H1 (cell line): ENCODE measurements at regions not wholly inside any gene's neighbourhood (a gene's known extent, or its start where the extent isn't known, plus 50 kb on each side); places are given as distances from the start of the nearest gene placed in this dataset.

Source experiments
- CTCF ChIA-PET: fragments of 300-600 bp; sonication (Branson Sonifier 250); formaldehyde crosslinking; loops from one replicate; lab custom pipeline; 2021; ENCODE audit not compliant: partially characterized antibody; lab: Charles Lee
- POLR2A ChIA-PET: fragments of 300-600 bp; sonication (Branson Sonifier 250); formaldehyde crosslinking; loops from one replicate; lab custom pipeline; 2021; ENCODE audit warnings: inconsistent platforms; ENCODE audit not compliant: partially characterized antibody; lab: Charles Lee
- DNase-seq, 2 experiments: peaks; one replicate each; pipeline versions ENCODE4 v3.0.0 to v3.0.0-alpha.2; 2010 to 2022; ENCODE audit warnings: low spot score in 2 of 2, low read depth in 1 of 2, mixed read lengths in 1 of 2
- FAIRE-seq: peaks from 2 replicates; lab custom pipeline; 2011; peaks lifted over from hg19 to GRCh38; lab: Jason Lieb, UNC
- H2AFZ ChIP-seq: 2 replicates; pipeline ENCODE4 v1.8.1; 2012; ENCODE audit warnings: low read length, inconsistent platforms
- H2AK5ac ChIP-seq: 2 replicates; pipeline ENCODE4 v1.6.1; 2013; ENCODE audit warnings: low read depth, low read length
- H2BK120ac ChIP-seq: replicated peaks from 2 replicates; pipeline ENCODE3; 2013; ENCODE audit warnings: low read depth, low read length, inconsistent platforms
- H2BK12ac ChIP-seq: 2 replicates; pipeline ENCODE4 v1.6.1; 2013; ENCODE audit warnings: low read depth, low read length
- H2BK15ac ChIP-seq: 2 replicates; pipeline ENCODE4 v1.6.1; 2013; ENCODE audit warnings: low read length
- H2BK20ac ChIP-seq: 2 replicates; pipeline ENCODE4 v1.6.1; 2013; ENCODE audit warnings: low read length
- H2BK5ac ChIP-seq: 2 replicates; pipeline ENCODE4 v1.6.1; 2013; ENCODE audit warnings: low read depth, low read length
- H3K14ac ChIP-seq: 2 replicates; pipeline ENCODE4 v1.6.1; 2013; ENCODE audit warnings: inconsistent platforms; ENCODE audit not compliant: insufficient read length
- H3K18ac ChIP-seq: 2 replicates; pipeline ENCODE4 v1.6.1; 2013; ENCODE audit warnings: low read length; ENCODE audit errors: extremely low read depth
- H3K23ac ChIP-seq: 2 replicates; pipeline ENCODE4 v1.6.1; 2013; ENCODE audit warnings: inconsistent platforms; ENCODE audit not compliant: insufficient read length
- H3K23me2 ChIP-seq: 2 replicates; pipeline ENCODE4 v1.6.1; 2013; ENCODE audit warnings: low read depth, low read length
- H3K27ac ChIP-seq: 2 replicates; pipeline ENCODE4 v1.6.1; 2011; ENCODE audit warnings: low read depth, low read length, inconsistent platforms
- H3K27me3 ChIP-seq, 4 experiments: replicated peaks in 1 of 4; 1 replicate in 1 of 4; 2 replicates in 3 of 4; pipeline versions ENCODE4 v1.6.1 to v1.8.1; 2011 to 2013; ENCODE audit warnings: low read length in 3 of 4, mild to moderate bottlenecking in 3 of 4, inconsistent platforms in 2 of 4, mixed read lengths in 2 of 4, moderate library complexity in 1 of 4; ENCODE audit not compliant: control insufficient read depth in 3 of 4, insufficient read depth in 3 of 4; ENCODE audit errors: extremely low read depth in 1 of 4
- H3K36me3 ChIP-seq, 4 experiments: 2 replicates each; pipeline versions ENCODE4 v1.6.1 to v1.8.1; 2011 to 2013; ENCODE audit warnings: mild to moderate bottlenecking in 4 of 4, low read length in 3 of 4, moderate library complexity in 2 of 4, control low read depth in 1 of 4, inconsistent platforms in 1 of 4; ENCODE audit not compliant: insufficient read depth in 4 of 4, control insufficient read depth in 2 of 4
- H3K4ac ChIP-seq: replicated peaks from 2 replicates; pipeline ENCODE3; 2013; ENCODE audit warnings: low read length, low read depth, mixed read lengths, inconsistent platforms; ENCODE audit not compliant: insufficient read length
- H3K4me1 ChIP-seq, 4 experiments: replicated peaks in 1 of 4; 1 replicate in 1 of 4; 2 replicates in 3 of 4; pipeline versions ENCODE4 v1.6.1 to v1.8.1; 2011 to 2013; ENCODE audit warnings: low read length in 3 of 4, inconsistent platforms in 2 of 4, mixed read lengths in 1 of 4; ENCODE audit not compliant: insufficient read depth in 4 of 4, control insufficient read depth in 3 of 4
- H3K4me2 ChIP-seq, 2 experiments: 2 replicates each; pipeline versions ENCODE4 v1.6.1 to v1.8.1; 2011 to 2013; ENCODE audit warnings: low read depth in 2 of 2, low read length in 2 of 2, control low read depth in 1 of 2, inconsistent platforms in 1 of 2, mild to moderate bottlenecking in 1 of 2; ENCODE audit not compliant: insufficient read depth in 1 of 2
- H3K4me3 ChIP-seq, 4 experiments: fragments of 200-600, 300-600 bp in 1 of 4; sonication (generic), shearing (Covaris generic), sonication (Bioruptor Twin) in 1 of 4; 2 replicates each; pipeline versions ENCODE4 v1.5.1 to v1.8.1; 2011 to 2016; ENCODE audit warnings: low read length in 4 of 4, low read depth in 3 of 4, control low read depth in 2 of 4, inconsistent platforms in 2 of 4, mild to moderate bottlenecking in 2 of 4, mixed read lengths in 1 of 4, moderate library complexity in 1 of 4; ENCODE audit not compliant: insufficient read depth in 2 of 4; ENCODE audit errors: extremely low read depth in 1 of 4
- H3K56ac ChIP-seq: replicated peaks from 2 replicates; pipeline ENCODE3; 2013; ENCODE audit warnings: low read depth, mild to moderate bottlenecking, mixed read lengths, low read length, inconsistent platforms; ENCODE audit not compliant: insufficient read length
- H3K79me1 ChIP-seq: 2 replicates; pipeline ENCODE4 v1.6.1; 2013; ENCODE audit warnings: low read depth, low read length, control low read depth
- H3K79me2 ChIP-seq, 2 experiments: 2 replicates each; pipeline versions ENCODE4 v1.6.1 to v1.8.1; 2012 to 2013; ENCODE audit warnings: low read length in 2 of 2, mild to moderate bottlenecking in 2 of 2, inconsistent platforms in 1 of 2; ENCODE audit not compliant: insufficient read depth in 2 of 2, control insufficient read depth in 1 of 2
- H3K9ac ChIP-seq, 4 experiments: replicated peaks in 1 of 4; 1 replicate in 1 of 4; 2 replicates in 3 of 4; pipeline versions ENCODE4 v1.6.1 to v1.8.1; 2011 to 2013; ENCODE audit warnings: low read depth in 3 of 4, low read length in 3 of 4, control low read depth in 2 of 4, mild to moderate bottlenecking in 2 of 4, moderate library complexity in 2 of 4, inconsistent platforms in 1 of 4; ENCODE audit errors: extremely low read depth in 1 of 4
- H3K9me3 ChIP-seq, 2 experiments: 2 replicates each; pipeline versions ENCODE4 v1.6.1 to v1.8.1; 2012 to 2013; ENCODE audit warnings: mild to moderate bottlenecking in 2 of 2, moderate library complexity in 2 of 2, control low read depth in 1 of 2, inconsistent platforms in 1 of 2, low read depth in 1 of 2, low read length in 1 of 2, mixed read lengths in 1 of 2; ENCODE audit not compliant: insufficient read depth in 2 of 2
- H4K20me1 ChIP-seq, 2 experiments: replicated peaks in 1 of 2; 2 replicates each; pipeline versions ENCODE3 to v1.8.1; 2011 to 2013; ENCODE audit warnings: inconsistent platforms in 2 of 2, low read length in 2 of 2, mild to moderate bottlenecking in 1 of 2; ENCODE audit not compliant: insufficient read depth in 2 of 2, control insufficient read depth in 1 of 2
- H4K5ac ChIP-seq: 2 replicates; pipeline ENCODE4 v1.6.1; 2013; ENCODE audit warnings: low read length, low read depth, mixed read lengths, inconsistent platforms; ENCODE audit not compliant: insufficient read length
- H4K8ac ChIP-seq: 2 replicates; pipeline ENCODE4 v1.8.0; 2013; ENCODE audit warnings: mild to moderate bottlenecking, moderate library complexity, low read length, inconsistent platforms; ENCODE audit not compliant: insufficient read depth; ENCODE audit errors: extremely low read depth
- H4K91ac ChIP-seq: replicated peaks from 2 replicates; pipeline ENCODE3; 2013; ENCODE audit warnings: low read length, mixed read lengths, inconsistent platforms; ENCODE audit not compliant: insufficient read length
- CBX5 ChIP-seq: fragments of 300-800, 300-1000 bp; sonication (generic); IDR thresholded peaks from 2 replicates; pipeline ENCODE4 v1.7.1; 2016; ENCODE audit warnings: antibody characterized with exemption, low read length, low read depth
- CHD2 ChIP-seq: IDR thresholded peaks from 2 replicates; pipeline ENCODE4 v1.6.1; 2012; ENCODE audit warnings: low read length, improper control_type of control experiment
- CTBP2 ChIP-seq: IDR thresholded peaks from 2 replicates; pipeline ENCODE4 v1.7.0; 2011; ENCODE audit warnings: borderline replicate concordance, mild to moderate bottlenecking, moderate library complexity, mixed read lengths, low read length; ENCODE audit not compliant: insufficient read depth, insufficient read length
- E2F6 ChIP-seq: IDR thresholded peaks from 2 replicates; pipeline ENCODE4 v1.6.1; 2012; ENCODE audit warnings: inconsistent platforms
- EP300 ChIP-seq, 2 experiments: IDR thresholded peaks; 1 replicate in 1 of 2; 2 replicates in 1 of 2; pipeline ENCODE4 v1.6.1; 2011 to 2012; ENCODE audit warnings: low read depth in 2 of 2, low read length in 2 of 2, mild to moderate bottlenecking in 2 of 2, borderline replicate concordance in 1 of 2, inconsistent platforms in 1 of 2, moderate library complexity in 1 of 2
- EZH2 ChIP-seq: fragments of 200-600 bp; sonication (generic); IDR thresholded peaks from 2 replicates; pipeline ENCODE4 v1.7.1; 2012; ENCODE audit warnings: low read depth, mild to moderate bottlenecking, moderate library complexity, low read length, inconsistent platforms; ENCODE audit not compliant: severe bottlenecking
- GABPA ChIP-seq: IDR thresholded peaks from 2 replicates; pipeline ENCODE4 v1.6.1; 2011; ENCODE audit warnings: mild to moderate bottlenecking, low read length, moderate library complexity, borderline replicate concordance; ENCODE audit not compliant: insufficient read depth
- KDM5A ChIP-seq: fragments of 200-600 bp; IDR thresholded peaks from 2 replicates; pipeline ENCODE4 v1.7.1; 2012; ENCODE audit warnings: mild to moderate bottlenecking, low read length, inconsistent platforms, mixed read lengths
- MAFK ChIP-seq: IDR thresholded peaks from 2 replicates; pipeline ENCODE4 v1.6.1; 2012; ENCODE audit warnings: low read depth, mild to moderate bottlenecking, improper control_type of control experiment, low read length
- NANOG ChIP-seq: IDR thresholded peaks from 2 replicates; pipeline ENCODE4 v1.6.1; 2011; ENCODE audit warnings: low read length, low read depth, mild to moderate bottlenecking, inconsistent platforms; ENCODE audit not compliant: insufficient read depth, poor library complexity, severe bottlenecking
- PHF8 ChIP-seq: fragments of 200-600 bp; sonication (generic); conservative IDR thresholded peaks from 2 replicates; pipeline ENCODE4 v1.7.1; 2012; ENCODE audit warnings: low read depth, mild to moderate bottlenecking, inconsistent platforms, low read length, moderate library complexity
- SIN3A ChIP-seq, 2 experiments: IDR thresholded peaks in 1 of 2; conservative IDR thresholded peaks in 1 of 2; 2 replicates each; pipeline ENCODE4 v1.6.1; 2011 to 2012; ENCODE audit warnings: low read length in 2 of 2, improper control_type of control experiment in 1 of 2, low read depth in 1 of 2, mild to moderate bottlenecking in 1 of 2
- SIX5 ChIP-seq: IDR thresholded peaks from 2 replicates; pipeline ENCODE4 v1.6.1; 2011; ENCODE audit warnings: mild to moderate bottlenecking, low read depth, low read length
- SP2 ChIP-seq: IDR thresholded peaks from 2 replicates; pipeline ENCODE4 v1.6.1; 2012; ENCODE audit warnings: mild to moderate bottlenecking, low read length, inconsistent platforms
- TEAD4 ChIP-seq: IDR thresholded peaks from 2 replicates; pipeline ENCODE4 v1.6.1; 2012; ENCODE audit warnings: low read depth, low read length, inconsistent platforms, mixed read lengths

GRCh38 chr12:77160931-77161330 lies 95.6 kb upstream of the E2F7 start:
- no peaks in the 10 kb centered on the region for H3K9me3 ChIP-seq
- H3K9ac ChIP-seq = no peak overlapping the region
- no peaks in the 10 kb centered on the region for H3K79me1 ChIP-seq
- H2AK5ac ChIP-seq = no peak overlapping the region
- H4K5ac ChIP-seq = no peak overlapping the region
- POLR2A ChIA-PET = no interaction called here
- no peak overlapping the region for H3K27ac ChIP-seq
- H3K23ac ChIP-seq = no peak overlapping the region
- H3K18ac ChIP-seq = no peak overlapping the region
- no peak overlapping the region for H2BK20ac ChIP-seq
- no peaks in the 10 kb centered on the region for H3K27me3 ChIP-seq
- H3K14ac ChIP-seq = no peak overlapping the region
- H3K23me2 ChIP-seq = no peaks in the 10 kb centered on the region
- H3K4me1 ChIP-seq = peaks cover 0 to 3% (median 0%) of the 10 kb centered on the region in 4 experiments; a peak in 1 of 7 replicates
- no peak overlapping the region for H3K56ac ChIP-seq
- no peak overlapping the region for H2BK120ac ChIP-seq
- no peaks in the 10 kb centered on the region for H3K36me3 ChIP-seq
- H2BK12ac ChIP-seq = no peak overlapping the region
- FAIRE-seq = no peak
- DNase-seq = no peak
- H4K91ac ChIP-seq = no peak overlapping the region
- no peak overlapping the region for H2BK15ac ChIP-seq
- no peaks in the 10 kb centered on the region for H4K20me1 ChIP-seq
- CTCF ChIA-PET = interaction anchor here (1.1 to 1.9 kb wide), 3 partner anchors 9 to 112 kb away, joined by 3 to 5 read pairs (median 5); no protein-coding TSS in a partner anchor
- no peak overlapping the region for H2AFZ ChIP-seq
- H3K4me3 ChIP-seq = no peak overlapping the region
- H4K8ac ChIP-seq = no peak overlapping the region
- H3K4me2 ChIP-seq = no peak overlapping the region
- H3K79me2 ChIP-seq = no peaks in the 10 kb centered on the region
- no peak overlapping the region for H3K4ac ChIP-seq
- H2BK5ac ChIP-seq = no peak overlapping the region
- TF ChIP-seq SIN3A (conservative IDR thresholded peaks at IDR 0.05 in 1 of 2, IDR thresholded peaks at IDR 0.05 in 1 of 2; ENCODE audit: low read depth in 1 of 2, low read length in 2 of 2) = no peak
- TF ChIP-seq EZH2 = no peak
- TF ChIP-seq GABPA = no peak
- TF ChIP-seq SP2 = no peak
- TF ChIP-seq KDM5A = no peak
- TF ChIP-seq CTBP2 = no peak
- TF ChIP-seq SIX5 = no peak
- no peak for TF ChIP-seq CHD2
- TF ChIP-seq TEAD4 = no peak
- no peak for TF ChIP-seq PHF8
- TF ChIP-seq E2F6 = no peak
- TF ChIP-seq EP300 (IDR thresholded peaks at IDR 0.05; ENCODE audit: borderline replicate concordance in 1 of 2, low read depth in 2 of 2, low read length in 2 of 2) = no peak
- no peak for TF ChIP-seq CBX5
- TF ChIP-seq NANOG = no peak
- no peak for TF ChIP-seq MAFK
